ENCODE measurements at regions not wholly inside any gene's neighbourhood (a gene's known extent, or its start where the extent isn't known, plus 50 kb on each side); places are given as distances from the start of the nearest gene placed in this dataset.
"Not testable (repeated sequence)": the region's sequence is repeated elsewhere in the genome, so short reads cannot be mapped to it uniquely, and the experiment has no call there.

GRCh38 chr15:36422631-36423030 lies 156.8 kb upstream of the CDIN1 start:
- H3K27ac Mint-ChIP-seq, result no peak overlapping the region
- DNase-seq (ENCODE audit: low spot score in 2 of 2), result no peak
- no peak for ATAC-seq
- peaks cover 4 to 8% of the 10 kb centered on the region in 2 donors for H3K9me3 Mint-ChIP-seq
- no peaks in the 10 kb centered on the region for H3K36me3 Mint-ChIP-seq

GRCh38 chr15:36426691-36427090 lies 152.7 kb upstream of the CDIN1 start:
- H3K27ac Mint-ChIP-seq, result no peak overlapping the region
- H3K9me3 Mint-ChIP-seq, result no peaks in the 10 kb centered on the region
- no peaks in the 10 kb centered on the region for H3K36me3 Mint-ChIP-seq
- no peak for DNase-seq (ENCODE audit: low spot score in 2 of 2)
- no peak for ATAC-seq

GRCh38 chr15:36428102-36428845 lies 151.2 kb upstream of the CDIN1 start:
- ATAC-seq (no peak), DNase-seq (ENCODE audit: low spot score in 2 of 2) (no peak)
- Mint-ChIP-seq H3K36me3 (no peaks in the 10 kb centered on the region), H3K9me3 (no peaks in the 10 kb centered on the region), H3K27ac (no peak overlapping the region)

GRCh38 chr15:36429707-36430106 lies 149.7 kb upstream of the CDIN1 start:
- ATAC-seq, result no peak
- Mint-ChIP-seq H3K9me3 (no peaks in the 10 kb centered on the region), H3K36me3 (no peaks in the 10 kb centered on the region), H3K27ac (no peak overlapping the region)
- DNase-seq (ENCODE audit: low spot score in 2 of 2), result no peak

GRCh38 chr15:36430280-36430679 lies 149.1 kb upstream of the CDIN1 start:
- DNase-seq (ENCODE audit: low spot score in 2 of 2), result no peak
- H3K9me3 Mint-ChIP-seq, result no peaks in the 10 kb centered on the region
- no peaks in the 10 kb centered on the region for H3K36me3 Mint-ChIP-seq
- no peak overlapping the region for H3K27ac Mint-ChIP-seq
- ATAC-seq, result no peak

- DNase-seq (ENCODE audit: low spot score in 2 of 2) (no peak), ATAC-seq (no peak)
- Mint-ChIP-seq H3K9me3 (no peaks in the 10 kb centered on the region), H3K27ac (no peak overlapping the region), H3K36me3 (no peaks in the 10 kb centered on the region)
Observed at GRCh38 chr15:36430726-36431265, 148.6 kb upstream of the CDIN1 start.

- DNase-seq (ENCODE audit: low spot score in 2 of 2) (no peak), ATAC-seq (no peak)
- Mint-ChIP-seq H3K9me3 (no peaks in the 10 kb centered on the region), H3K36me3 (no peaks in the 10 kb centered on the region), H3K27ac (no peak overlapping the region)
Observed at GRCh38 chr15:36432161-36432560, 147.3 kb upstream of the CDIN1 start.

- ATAC-seq, result no peak
Observed at GRCh38 chr15:36434177-36434576, 145.2 kb upstream of the CDIN1 start.

GRCh38 chr15:36438499-36438898 lies 140.9 kb upstream of the CDIN1 start:
- DNase-seq (ENCODE audit: low spot score in 2 of 2), result no peak
- no peaks in the 10 kb centered on the region for H3K36me3 Mint-ChIP-seq
- ATAC-seq, result no peak
- H3K9me3 Mint-ChIP-seq, result no peaks in the 10 kb centered on the region
- no peak overlapping the region for H3K27ac Mint-ChIP-seq

More at GRCh38 chr15:36434177-36434576, 145.2 kb upstream of the CDIN1 start:
- H3K36me3 Mint-ChIP-seq, result no peaks in the 10 kb centered on the region
- H3K9me3 Mint-ChIP-seq, result no peaks in the 10 kb centered on the region
- H3K27ac Mint-ChIP-seq, result no peak overlapping the region
- DNase-seq (ENCODE audit: low spot score in 2 of 2), result no peak

GRCh38 chr15:36447373-36447772 lies 132.1 kb upstream of the CDIN1 start:
- DNase-seq (ENCODE audit: low spot score in 2 of 2) (no peak), ATAC-seq (no peak)
- H3K36me3 Mint-ChIP-seq, result no peaks in the 10 kb centered on the region
- H3K9me3 Mint-ChIP-seq, result no peaks in the 10 kb centered on the region
- H3K27ac Mint-ChIP-seq, result no peak overlapping the region

- no peak for DNase-seq (ENCODE audit: low spot score in 2 of 2)
- Mint-ChIP-seq H3K27ac (no peak overlapping the region), H3K36me3 (no peaks in the 10 kb centered on the region), H3K9me3 (peaks cover 0 to 3% of the 10 kb centered on the region in 2 donors)
- ATAC-seq, result no peak
Observed at GRCh38 chr15:36448418-36448817, 131.0 kb upstream of the CDIN1 start.

- no peak for DNase-seq (ENCODE audit: low spot score in 2 of 2)
- peaks cover 0 to 3% of the 10 kb centered on the region in 2 donors for H3K9me3 Mint-ChIP-seq
- ATAC-seq, result no peak
- no peak overlapping the region for H3K27ac Mint-ChIP-seq
- no peaks in the 10 kb centered on the region for H3K36me3 Mint-ChIP-seq
Observed at GRCh38 chr15:36449084-36449661, 130.3 kb upstream of the CDIN1 start.

- Mint-ChIP-seq H3K36me3 (no peaks in the 10 kb centered on the region), H3K9me3 (peaks cover 0 to 3% of the 10 kb centered on the region in 2 donors), H3K27ac (no peak overlapping the region)
- DNase-seq (ENCODE audit: low spot score in 2 of 2) (no peak), ATAC-seq (no peak)
Observed at GRCh38 chr15:36449662-36450145, 129.7 kb upstream of the CDIN1 start.

- ATAC-seq; H3K9me3 Mint-ChIP-seq; H3K27ac Mint-ChIP-seq; DNase-seq (ENCODE audit: low spot score in 2 of 2); H3K36me3 Mint-ChIP-seq: not testable (repeated sequence)
Observed at GRCh38 chr15:36454244-36454643, 125.2 kb upstream of the CDIN1 start.

- H3K27ac Mint-ChIP-seq, result no peak overlapping the region
- DNase-seq (ENCODE audit: low spot score in 2 of 2) (no peak), ATAC-seq (no peak)
- no peaks in the 10 kb centered on the region for H3K36me3 Mint-ChIP-seq
- peaks cover 6 to 11% of the 10 kb centered on the region in 2 donors for H3K9me3 Mint-ChIP-seq
Observed at GRCh38 chr15:36458411-36458810, 121.0 kb upstream of the CDIN1 start.

GRCh38 chr15:36465304-36465703 lies 114.1 kb upstream of the CDIN1 start:
- ATAC-seq (no peak), DNase-seq (ENCODE audit: low spot score in 2 of 2) (no peak)
- Mint-ChIP-seq H3K36me3 (no peaks in the 10 kb centered on the region), H3K27ac (no peak overlapping the region), H3K9me3 (peaks cover 6 to 15% of the 10 kb centered on the region in 2 donors)

GRCh38 chr15:36468746-36469145 lies 110.7 kb upstream of the CDIN1 start:
- no peak for DNase-seq (ENCODE audit: low spot score in 2 of 2)
- H3K36me3 Mint-ChIP-seq, result no peaks in the 10 kb centered on the region
- peaks cover 0 to 4% of the 10 kb centered on the region in 2 donors for H3K9me3 Mint-ChIP-seq
- no peak for ATAC-seq
- no peak overlapping the region for H3K27ac Mint-ChIP-seq
